K562 (cell line): ENCODE measurements at regions not wholly inside any gene's neighbourhood (a gene's known extent, or its start where the extent isn't known, plus 50 kb on each side); places are given as distances from the start of the nearest gene placed in this dataset.

Experiments
- CBX8 ChIP-seq: fragments of 200-600 bp; sonication (generic); IDR thresholded peaks from 2 replicates; pipeline ENCODE4 v1.6.1; 2012; ENCODE audit warnings: borderline replicate concordance, mixed run types, low read depth, mild to moderate bottlenecking, moderate library complexity, mixed read lengths, low read length, control low read depth, inconsistent platforms; ENCODE audit not compliant: poor library complexity, severe bottlenecking; ENCODE audit errors: extremely low read depth
- CSDE1 ChIP-seq, 2 experiments: fragments of 450-650 bp; IDR thresholded peaks; 2 replicates each; pipeline ENCODE4 v1.6.1; 2016; ENCODE audit warnings: mild to moderate bottlenecking in 1 of 2
- ESRRB ChIP-seq: fragments of 250-450 bp; sonication (Bioruptor Pico); IDR thresholded peaks from 2 replicates; pipeline ENCODE4 v1.5.0; 2020; ENCODE audit warnings: mild to moderate bottlenecking, moderate library complexity, borderline replicate concordance
- KAT8 ChIP-seq: fragments of 450-650 bp; IDR thresholded peaks from 2 replicates; pipeline ENCODE4 v1.6.1; 2016; ENCODE audit warnings: low read depth, mild to moderate bottlenecking
- MAX ChIP-seq: sonication (generic); formaldehyde crosslinking; IDR thresholded peaks from 2 replicates; pipeline ENCODE4 v1.9.0; 2022; ENCODE audit warnings: mild to moderate bottlenecking, missing genetic modification reagents
- MXI1 ChIP-seq: IDR thresholded peaks from 2 replicates; pipeline ENCODE4 v1.6.1; 2011; ENCODE audit warnings: low read depth, mild to moderate bottlenecking, improper control_type of control experiment, low read length
- NCOA2 ChIP-seq, 2 experiments: fragments of 450-650 bp; IDR thresholded peaks; 2 replicates each; pipeline ENCODE4 v1.6.1; 2018; ENCODE audit warnings: mild to moderate bottlenecking in 2 of 2, moderate library complexity in 1 of 2; ENCODE audit not compliant: partially characterized antibody in 2 of 2
- SREBF1 ChIP-seq: fragments of 150-350 bp; IDR thresholded peaks from 2 replicates; pipeline ENCODE4 v1.6.1; 2014; ENCODE audit warnings: antibody characterized with exemption, low read depth, low read length, borderline replicate concordance
- TCFL5 ChIP-seq: fragments of 250-450 bp; sonication (Bioruptor Pico); conservative IDR thresholded peaks from 2 replicates; pipeline ENCODE4 v1.6.1; 2021; ENCODE audit warnings: mild to moderate bottlenecking, moderate library complexity, matching md5 sums
- ZBTB1 ChIP-seq: sonication (generic); formaldehyde crosslinking; IDR thresholded peaks from 2 replicates; pipeline ENCODE4 v1.8.1; 2023; ENCODE audit warnings: missing genetic modification reagents, low read depth, mild to moderate bottlenecking, borderline replicate concordance
- ZBTB17 ChIP-seq: fragments of 450-650 bp; formaldehyde crosslinking; IDR thresholded peaks from 2 replicates; pipeline ENCODE4 v1.4.0; 2020; ENCODE audit warnings: mild to moderate bottlenecking
- ZBTB34 ChIP-seq: fragments of 250-450 bp; sonication (Bioruptor Pico); IDR thresholded peaks from 2 replicates; pipeline ENCODE4 v1.8.0; 2021; ENCODE audit warnings: mild to moderate bottlenecking, moderate library complexity
- ZEB2 ChIP-seq: fragments of 450-650 bp; IDR thresholded peaks from 2 replicates; pipeline ENCODE4 v1.6.1; 2016
- TF ChIP-seq, protein P1 (sequence below), 3 experiments: IDR thresholded peaks in 2 of 3; conservative IDR thresholded peaks in 1 of 3; 2 replicates each; pipeline ENCODE4 v1.5.1; 2011 to 2012; ENCODE audit warnings: low read length in 3 of 3, mild to moderate bottlenecking in 3 of 3, control low read depth in 2 of 3, improper control_type of control experiment in 1 of 3, inconsistent platforms in 1 of 3, low read depth in 1 of 3, mixed read lengths in 1 of 3, moderate library complexity in 1 of 3; ENCODE audit not compliant: insufficient read depth in 2 of 3

GRCh38 chr3:20604659-20605058, 418.7 kb upstream of the SGO1 start:
- TF ChIP-seq SREBF1: no peak
- TF ChIP-seq MXI1: no peak
- no peak for TF ChIP-seq MAX (CRISPR knock-in tag)
- TF ChIP-seq, protein P1, sequence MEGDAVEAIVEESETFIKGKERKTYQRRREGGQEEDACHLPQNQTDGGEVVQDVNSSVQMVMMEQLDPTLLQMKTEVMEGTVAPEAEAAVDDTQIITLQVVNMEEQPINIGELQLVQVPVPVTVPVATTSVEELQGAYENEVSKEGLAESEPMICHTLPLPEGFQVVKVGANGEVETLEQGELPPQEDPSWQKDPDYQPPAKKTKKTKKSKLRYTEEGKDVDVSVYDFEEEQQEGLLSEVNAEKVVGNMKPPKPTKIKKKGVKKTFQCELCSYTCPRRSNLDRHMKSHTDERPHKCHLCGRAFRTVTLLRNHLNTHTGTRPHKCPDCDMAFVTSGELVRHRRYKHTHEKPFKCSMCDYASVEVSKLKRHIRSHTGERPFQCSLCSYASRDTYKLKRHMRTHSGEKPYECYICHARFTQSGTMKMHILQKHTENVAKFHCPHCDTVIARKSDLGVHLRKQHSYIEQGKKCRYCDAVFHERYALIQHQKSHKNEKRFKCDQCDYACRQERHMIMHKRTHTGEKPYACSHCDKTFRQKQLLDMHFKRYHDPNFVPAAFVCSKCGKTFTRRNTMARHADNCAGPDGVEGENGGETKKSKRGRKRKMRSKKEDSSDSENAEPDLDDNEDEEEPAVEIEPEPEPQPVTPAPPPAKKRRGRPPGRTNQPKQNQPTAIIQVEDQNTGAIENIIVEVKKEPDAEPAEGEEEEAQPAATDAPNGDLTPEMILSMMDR (IDR thresholded peaks at IDR 0.05 in 2 of 3, conservative IDR thresholded peaks at IDR 0.05 in 1 of 3; ENCODE audit: insufficient read depth in 2 of 3, low read depth in 1 of 3, low read length in 3 of 3): no peak
- no peak for TF ChIP-seq ZEB2
- no peak for TF ChIP-seq CBX8
- TF ChIP-seq CSDE1 (IDR thresholded peaks at IDR 0.05): no peak
- no peak for TF ChIP-seq ZBTB34 (CRISPR knock-in tag)
- no peak for TF ChIP-seq TCFL5 (CRISPR knock-in tag)
- TF ChIP-seq ZBTB1 (CRISPR knock-in tag): no peak
- no peak for TF ChIP-seq ZBTB17 (CRISPR knock-in tag)
- TF ChIP-seq NCOA2 (IDR thresholded peaks at IDR 0.05; ENCODE audit: partially characterized antibody in 2 of 2): no peak
- TF ChIP-seq ESRRB (CRISPR knock-in tag): no peak
- TF ChIP-seq KAT8: no peak
